ENCODE measurements at regions not wholly inside any gene's neighbourhood (a gene's known extent, or its start where the extent isn't known, plus 50 kb on each side); places are given as distances from the start of the nearest gene placed in this dataset.

DNA sequence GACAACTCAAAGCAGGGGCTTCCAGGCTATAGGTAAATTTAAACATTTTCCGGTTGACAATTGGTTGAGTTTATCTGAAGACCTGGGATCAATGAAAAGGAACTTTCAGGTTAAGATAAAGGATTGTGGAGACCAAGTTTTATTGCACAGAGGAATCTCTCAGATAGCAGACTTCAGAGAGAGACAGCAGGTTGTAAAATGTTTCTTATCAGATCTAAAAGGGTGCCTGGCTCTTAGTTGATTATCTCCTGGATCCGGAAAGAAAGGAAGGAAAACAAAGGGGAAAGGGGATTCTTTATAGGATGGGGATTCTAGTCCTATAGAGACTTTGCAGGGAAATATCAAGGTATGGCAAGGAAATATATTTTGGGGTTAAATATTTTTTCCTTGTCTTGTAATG is 951.3 kb upstream of the SEMA6D start:
- Mint-ChIP-seq H3K27me3 (peaks cover 0 to 2% (median 0%) of the 10 kb centered on the region in 5 donors), H3K4me3 (no peak overlapping the region), H3K36me3 (peaks cover 0 to 7% (median 0%) of the 10 kb centered on the region in 5 donors), H3K4me1 (no peaks in the 10 kb centered on the region), H3K27ac (no peak overlapping the region), H3K9me3 (peaks cover 7 to 44% (median 17%) of the 10 kb centered on the region in 11 donors)
- ChIA-PET POLR2A (no interaction called here), CTCF (no interaction called here)
- peaks cover 0 to 9% (median 0%) of the 10 kb centered on the region in 3 experiments for H3K9me3 ChIP-seq (ENCODE audit: control insufficient read depth in 2 of 3, low read length in 3 of 3)
- no peaks in the 10 kb centered on the region for H3K4me1 ChIP-seq (ENCODE audit: control insufficient read depth in 2 of 2, insufficient read depth in 2 of 2, low read length in 2 of 2)
- H3K27ac ChIP-seq (ENCODE audit: low read depth, low read length) = no peak overlapping the region
- H3K36me3 ChIP-seq (ENCODE audit: control insufficient read depth in 2 of 3, insufficient read depth in 3 of 3, low read length in 3 of 3) = no peaks in the 10 kb centered on the region
- no peak for DNase-seq
- ATAC-seq = no peak
- intact Hi-C loops (cut with micrococcal nuclease) = no loop called here
- H3K4me3 ChIP-seq (ENCODE audit: low read length) = no peak overlapping the region
- H3K27me3 ChIP-seq (ENCODE audit: control insufficient read depth in 2 of 2, insufficient read depth in 2 of 2, low read length in 2 of 2) = no peaks in the 10 kb centered on the region

DNA sequence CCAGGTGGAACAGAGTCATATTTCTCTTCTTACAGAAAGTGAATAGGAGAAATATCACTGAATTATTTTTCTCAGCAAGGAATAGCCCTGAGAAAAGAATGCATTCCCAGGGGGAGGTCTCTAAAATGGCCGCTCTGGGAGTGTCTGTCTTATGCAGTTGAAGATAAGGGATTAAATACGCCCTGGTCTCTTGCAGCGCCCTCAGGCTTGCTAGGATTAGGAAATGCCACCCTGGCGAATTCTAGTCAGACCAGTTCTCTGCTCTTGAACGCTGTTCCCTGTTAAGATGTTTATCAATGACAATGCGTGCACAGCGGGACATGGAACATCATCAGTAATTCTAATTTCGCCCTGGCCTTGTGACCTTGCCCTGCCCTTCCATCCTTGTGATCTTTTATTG is 949.0 kb upstream of the SEMA6D start:
- H3K27ac Mint-ChIP-seq = no peak overlapping the region
- DNase-seq (no peak), ATAC-seq (no peak)
- peaks cover 7 to 40% (median 15%) of the 10 kb centered on the region in 11 donors for H3K9me3 Mint-ChIP-seq
- Histone ChIP-seq H3K4me3 (ENCODE audit: low read length) (no peak overlapping the region), H3K27me3 (ENCODE audit: control insufficient read depth in 2 of 2, insufficient read depth in 2 of 2, low read length in 2 of 2) (no peaks in the 10 kb centered on the region), H3K36me3 (ENCODE audit: control insufficient read depth in 2 of 3, insufficient read depth in 3 of 3, low read length in 3 of 3) (no peaks in the 10 kb centered on the region), H3K9me3 (ENCODE audit: control insufficient read depth in 2 of 3, low read length in 3 of 3) (peaks cover 0 to 9% (median 0%) of the 10 kb centered on the region in 3 experiments), H3K27ac (ENCODE audit: low read depth, low read length) (no peak overlapping the region), H3K4me1 (ENCODE audit: control insufficient read depth in 2 of 2, insufficient read depth in 2 of 2, low read length in 2 of 2) (no peaks in the 10 kb centered on the region)
- CTCF ChIA-PET = no interaction called here
- H3K4me3 Mint-ChIP-seq = no peak overlapping the region
- H3K27me3 Mint-ChIP-seq = no peaks in the 10 kb centered on the region
- H3K36me3 Mint-ChIP-seq = peaks cover 0 to 7% (median 0%) of the 10 kb centered on the region in 5 donors
- intact Hi-C loops (cut with micrococcal nuclease) = no loop called here
- POLR2A ChIA-PET = no interaction called here
- H3K4me1 Mint-ChIP-seq = no peaks in the 10 kb centered on the region

DNA sequence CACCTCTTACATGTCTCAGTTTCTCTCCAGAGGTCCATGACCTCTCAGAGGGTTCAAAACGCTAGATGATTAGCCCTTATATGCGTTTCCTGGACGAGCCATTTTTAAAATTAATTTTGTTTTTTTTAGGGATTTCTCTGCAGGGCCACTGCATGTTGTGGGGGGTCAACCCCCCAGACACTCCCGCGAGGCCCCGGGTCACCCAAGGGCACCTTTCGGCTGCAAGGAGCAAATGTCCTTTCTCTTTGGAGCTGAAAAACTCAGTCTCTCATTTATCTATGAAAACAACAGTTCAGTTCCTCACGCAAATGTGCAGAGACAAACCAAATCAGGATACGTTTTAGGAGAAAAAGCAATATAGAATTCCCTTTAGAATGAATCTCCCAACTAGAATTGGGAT is 944.3 kb upstream of the SEMA6D start:
- no peak overlapping the region for H3K27ac ChIP-seq (ENCODE audit: low read depth, low read length)
- Mint-ChIP-seq H3K27me3 (no peaks in the 10 kb centered on the region), H3K27ac (no peak overlapping the region), H3K4me3 (no peak overlapping the region), H3K9me3 (peaks cover 6 to 27% (median 10%) of the 10 kb centered on the region in 11 donors), H3K4me1 (no peaks in the 10 kb centered on the region), H3K36me3 (peaks cover 0 to 7% (median 0%) of the 10 kb centered on the region in 5 donors)
- CTCF ChIA-PET = no interaction called here
- ATAC-seq (no peak), DNase-seq (no peak)
- no peak overlapping the region for H3K4me3 ChIP-seq (ENCODE audit: low read length)
- H3K9me3 ChIP-seq (ENCODE audit: control insufficient read depth in 2 of 3, low read length in 3 of 3) = peaks cover 0 to 9% (median 0%) of the 10 kb centered on the region in 3 experiments
- H3K27me3 ChIP-seq (ENCODE audit: control insufficient read depth in 2 of 2, insufficient read depth in 2 of 2, low read length in 2 of 2) = no peaks in the 10 kb centered on the region
- no peaks in the 10 kb centered on the region for H3K4me1 ChIP-seq (ENCODE audit: control insufficient read depth in 2 of 2, insufficient read depth in 2 of 2, low read length in 2 of 2)
- POLR2A ChIA-PET = no interaction called here
- intact Hi-C loops (cut with micrococcal nuclease) = no loop called here
- no peaks in the 10 kb centered on the region for H3K36me3 ChIP-seq (ENCODE audit: control insufficient read depth in 2 of 3, insufficient read depth in 3 of 3, low read length in 3 of 3)

DNA sequence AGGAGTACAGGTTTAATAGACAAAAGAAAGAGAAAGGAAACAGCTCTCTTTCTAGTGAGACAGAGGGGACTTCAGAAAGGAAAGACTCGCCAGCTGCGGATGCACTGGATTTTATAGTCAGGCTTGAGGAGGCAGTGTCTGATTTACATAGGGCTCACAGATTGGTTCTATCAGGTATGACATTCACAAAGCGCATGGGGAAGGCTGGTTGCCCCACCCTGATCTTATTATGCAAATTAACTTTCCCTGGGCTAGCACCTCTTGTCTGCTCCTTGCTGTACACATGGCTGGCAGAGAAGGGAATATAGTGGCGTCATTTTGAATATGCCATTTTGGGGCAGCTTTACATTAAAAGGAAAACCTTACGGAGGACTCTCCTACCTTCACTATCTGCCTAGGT is 938.4 kb upstream of the SEMA6D start:
- Mint-ChIP-seq H3K4me1 (no peaks in the 10 kb centered on the region), H3K4me3 (no peak overlapping the region), H3K9me3 (peaks cover 0 to 33% (median 6%) of the 10 kb centered on the region in 11 donors), H3K36me3 (no peaks in the 10 kb centered on the region), H3K27ac (no peak overlapping the region), H3K27me3 (no peaks in the 10 kb centered on the region)
- Histone ChIP-seq H3K4me3 (ENCODE audit: low read length) (no peak overlapping the region), H3K27ac (ENCODE audit: low read depth, low read length) (no peak overlapping the region), H3K36me3 (ENCODE audit: control insufficient read depth in 2 of 3, insufficient read depth in 3 of 3, low read length in 3 of 3) (no peaks in the 10 kb centered on the region), H3K4me1 (ENCODE audit: control insufficient read depth in 2 of 2, insufficient read depth in 2 of 2, low read length in 2 of 2) (no peaks in the 10 kb centered on the region), H3K27me3 (ENCODE audit: control insufficient read depth in 2 of 2, insufficient read depth in 2 of 2, low read length in 2 of 2) (no peaks in the 10 kb centered on the region), H3K9me3 (ENCODE audit: control insufficient read depth in 2 of 3, low read length in 3 of 3) (no peaks in the 10 kb centered on the region)
- no peak for DNase-seq
- ChIA-PET POLR2A (no interaction called here), CTCF (no interaction called here)
- intact Hi-C loops (cut with micrococcal nuclease) = no loop called here
- no peak for ATAC-seq

DNA sequence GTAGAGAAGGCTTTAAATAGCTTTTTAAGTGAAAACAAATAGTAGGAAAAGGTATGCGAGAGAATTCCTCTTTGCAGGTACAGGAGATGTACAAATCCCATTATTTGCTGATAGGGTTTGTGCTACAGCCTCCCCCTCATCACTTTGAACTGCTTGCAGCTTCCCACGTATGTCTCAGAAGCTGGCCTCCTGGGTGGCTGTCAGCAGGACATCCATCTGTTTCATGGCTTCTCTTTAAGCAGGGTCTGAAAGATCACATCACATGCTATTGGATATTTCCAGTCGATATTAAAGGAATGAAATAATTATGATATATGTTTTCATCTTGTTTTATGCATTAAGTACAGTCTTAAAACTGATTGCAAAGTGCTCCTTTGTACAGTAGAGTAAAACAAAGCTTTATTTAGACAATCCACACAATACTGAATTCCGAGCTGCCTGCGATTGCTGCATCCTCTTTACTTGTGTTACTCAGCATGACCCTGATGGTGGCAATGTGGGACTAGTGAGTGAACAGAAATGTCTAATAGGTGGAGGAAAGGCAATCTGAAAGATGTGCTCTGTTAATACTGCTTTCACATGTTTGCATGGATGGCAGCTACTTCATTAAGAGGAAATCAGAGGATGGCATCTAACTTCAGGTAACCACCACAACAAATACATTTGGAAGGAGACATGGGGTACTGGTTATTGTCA is 930.6 kb upstream of the SEMA6D start:
- Histone ChIP-seq H3K27ac (ENCODE audit: low read depth, low read length) (no peak overlapping the region), H3K4me1 (ENCODE audit: control insufficient read depth in 2 of 2, insufficient read depth in 2 of 2, low read length in 2 of 2) (no peaks in the 10 kb centered on the region), H3K36me3 (ENCODE audit: control insufficient read depth in 2 of 3, insufficient read depth in 3 of 3, low read length in 3 of 3) (no peaks in the 10 kb centered on the region), H3K4me3 (ENCODE audit: low read length) (no peak overlapping the region), H3K27me3 (ENCODE audit: control insufficient read depth in 2 of 2, insufficient read depth in 2 of 2, low read length in 2 of 2) (no peaks in the 10 kb centered on the region), H3K9me3 (ENCODE audit: control insufficient read depth in 2 of 3, low read length in 3 of 3) (no peaks in the 10 kb centered on the region)
- H3K9me3 Mint-ChIP-seq = peaks cover 0 to 27% (median 6%) of the 10 kb centered on the region in 11 donors
- H3K27me3 Mint-ChIP-seq = peaks cover 0 to 4% (median 0%) of the 10 kb centered on the region in 5 donors
- ChIA-PET POLR2A (no interaction called here), CTCF (no interaction called here)
- H3K4me1 Mint-ChIP-seq = no peaks in the 10 kb centered on the region
- no peak for DNase-seq
- H3K27ac Mint-ChIP-seq = no peak overlapping the region
- no peak overlapping the region for H3K4me3 Mint-ChIP-seq
- no peak for ATAC-seq
- H3K36me3 Mint-ChIP-seq = no peaks in the 10 kb centered on the region
- intact Hi-C loops (cut with micrococcal nuclease) = no loop called here

- DNase-seq (no peak), ATAC-seq (no peak)
- Mint-ChIP-seq H3K4me3 (no peak overlapping the region), H3K36me3 (no peaks in the 10 kb centered on the region), H3K9me3 (peaks cover 0 to 19% (median 7%) of the 10 kb centered on the region in 11 donors), H3K4me1 (no peaks in the 10 kb centered on the region), H3K27ac (no peak overlapping the region), H3K27me3 (no peaks in the 10 kb centered on the region)
- no peaks in the 10 kb centered on the region for H3K9me3 ChIP-seq (ENCODE audit: control insufficient read depth in 2 of 3, low read length in 3 of 3)
- H3K27me3 ChIP-seq (ENCODE audit: control insufficient read depth in 2 of 2, insufficient read depth in 2 of 2, low read length in 2 of 2) = no peaks in the 10 kb centered on the region
- no peaks in the 10 kb centered on the region for H3K4me1 ChIP-seq (ENCODE audit: control insufficient read depth in 2 of 2, insufficient read depth in 2 of 2, low read length in 2 of 2)
- ChIA-PET CTCF (no interaction called here), POLR2A (no interaction called here)
- intact Hi-C loops (cut with micrococcal nuclease) = no loop called here
- no peaks in the 10 kb centered on the region for H3K36me3 ChIP-seq (ENCODE audit: control insufficient read depth in 2 of 3, insufficient read depth in 3 of 3, low read length in 3 of 3)
- H3K27ac ChIP-seq (ENCODE audit: low read depth, low read length) = no peak overlapping the region
- no peak overlapping the region for H3K4me3 ChIP-seq (ENCODE audit: low read length)
These were observed 921.6 kb upstream of the SEMA6D start for GRCh38 chr15:46795685-46796084.

- Histone ChIP-seq H3K27me3 (ENCODE audit: control insufficient read depth in 2 of 2, insufficient read depth in 2 of 2, low read length in 2 of 2) (no peaks in the 10 kb centered on the region), H3K36me3 (ENCODE audit: control insufficient read depth in 2 of 3, insufficient read depth in 3 of 3, low read length in 3 of 3) (no peaks in the 10 kb centered on the region), H3K27ac (ENCODE audit: low read depth, low read length) (no peak overlapping the region), H3K9me3 (ENCODE audit: control insufficient read depth in 2 of 3, low read length in 3 of 3) (no peaks in the 10 kb centered on the region), H3K4me1 (ENCODE audit: control insufficient read depth in 2 of 2, insufficient read depth in 2 of 2, low read length in 2 of 2) (no peaks in the 10 kb centered on the region), H3K4me3 (ENCODE audit: low read length) (no peak overlapping the region)
- no peak overlapping the region for H3K4me3 Mint-ChIP-seq
- DNase-seq = no peak
- H3K27ac Mint-ChIP-seq = no peak overlapping the region
- ATAC-seq = no peak
- ChIA-PET POLR2A (no interaction called here), CTCF (no interaction called here)
- H3K4me1 Mint-ChIP-seq = no peaks in the 10 kb centered on the region
- no peaks in the 10 kb centered on the region for H3K27me3 Mint-ChIP-seq
- H3K9me3 Mint-ChIP-seq = peaks cover 0 to 11% (median 3%) of the 10 kb centered on the region in 11 donors
- intact Hi-C loops (cut with micrococcal nuclease) = no loop called here
- no peaks in the 10 kb centered on the region for H3K36me3 Mint-ChIP-seq
These were observed 908.5 kb upstream of the SEMA6D start for GRCh38 chr15:46808834-46809233.

Measured in naive thymus-derived CD4-positive, alpha-beta T cell (primary cell).